Transverse colon (tissue), 4 donors: ENCODE measurements at regions not wholly inside any gene's neighbourhood (a gene's known extent, or its start where the extent isn't known, plus 50 kb on each side); places are given as distances from the start of the nearest gene placed in this dataset.

Experiments used
- DNase-seq: peaks from one replicate; pipeline ENCODE4 v3.0.0-alpha.2; 2019
- H3K27ac ChIP-seq, 4 donors: fragments of 200-600 bp; sonication (generic); 2 replicates each; pipeline ENCODE4 v1.5.1; 2016 to 2018; ENCODE audit warnings: inconsistent platforms in 4 of 4
- H3K27me3 ChIP-seq: fragments of 200-600 bp; sonication (generic); 2 replicates; pipeline ENCODE4 v1.5.1; 2017; ENCODE audit warnings: inconsistent platforms
- H3K36me3 ChIP-seq, 4 donors: fragments of 200-600 bp; sonication (generic); 2 replicates each; pipeline ENCODE4 v1.5.1; 2017 to 2019; ENCODE audit warnings: inconsistent platforms in 4 of 4
- H3K4me1 ChIP-seq, 4 donors: fragments of 200-600 bp; sonication (generic); 2 replicates each; pipeline ENCODE4 v1.5.1; 2017 to 2020; ENCODE audit warnings: inconsistent platforms in 4 of 4
- H3K4me3 ChIP-seq, 4 donors: fragments of 200-600 bp; sonication (generic); 1 replicate in 1 of 4; 2 replicates in 3 of 4; pipeline versions ENCODE4 v1.5.1 to v1.6.1; 2017 to 2019; ENCODE audit warnings: inconsistent platforms in 4 of 4
- H3K9me3 ChIP-seq, 2 donors: fragments of 200-600 bp; sonication (generic); 2 replicates each; pipeline ENCODE4 v1.5.1; 2017 to 2019; ENCODE audit warnings: inconsistent platforms in 2 of 2
- EP300 ChIP-seq: sonication (generic); formaldehyde crosslinking; IDR thresholded peaks from one replicate; pipeline ENCODE4 v1.6.1; 2017; ENCODE audit warnings: antibody characterized with exemption, low read depth
- POLR2A ChIP-seq: fragments of 450-650 bp; IDR thresholded peaks from one replicate; pipeline ENCODE4 v1.6.1; 2016; ENCODE audit warnings: antibody characterized with exemption, mild to moderate bottlenecking, moderate library complexity
- POLR2AphosphoS5 ChIP-seq, 3 donors: sonication (generic); formaldehyde crosslinking; IDR thresholded peaks; one replicate each; pipeline ENCODE4 v1.6.1; 2016; ENCODE audit warnings: antibody characterized with exemption in 3 of 3
- WGBS, 2 donors: methylation state at CpG; one replicate each; pipeline ENCODE4 v1.1.5; 2018; ENCODE audit warnings: low coverage in 1 of 2; 5-methylcytosine and 5-hydroxymethylcytosine counted together
- in situ Hi-C, 4 donors: fragments of 200-750 bp; cut with MboI; loops; one replicate each; pipeline versions ENCODE4 v1.15.0 to v1.15.1; 2017; ENCODE audit warnings: low sequenced_read_pairs in 3 of 4, low pct_ligation_motif_present in 1 of 4, low pct_unique_long_range_greater_than_20kb in 1 of 4
- intact Hi-C: fragments of 100-400 bp; cut with DNase I; formaldehyde crosslinking; loops from one replicate; pipeline ENCODE4 v1.15.1; 2023; ENCODE audit warnings: low total_unique reads
- TF ChIP-seq, protein P1 (sequence below), 5 experiments: fragments of 200-600 bp in 3 of 5; fragments of 450-650 bp in 2 of 5; sonication (generic) in 3 of 5; IDR thresholded peaks; 1 replicate in 2 of 5; 2 replicates in 3 of 5; pipeline ENCODE4 v1.5.1; 2016 to 2017; ENCODE audit warnings: antibody characterized with exemption in 5 of 5, inconsistent platforms in 3 of 5, mild to moderate bottlenecking in 2 of 5, moderate library complexity in 1 of 5

DNA sequence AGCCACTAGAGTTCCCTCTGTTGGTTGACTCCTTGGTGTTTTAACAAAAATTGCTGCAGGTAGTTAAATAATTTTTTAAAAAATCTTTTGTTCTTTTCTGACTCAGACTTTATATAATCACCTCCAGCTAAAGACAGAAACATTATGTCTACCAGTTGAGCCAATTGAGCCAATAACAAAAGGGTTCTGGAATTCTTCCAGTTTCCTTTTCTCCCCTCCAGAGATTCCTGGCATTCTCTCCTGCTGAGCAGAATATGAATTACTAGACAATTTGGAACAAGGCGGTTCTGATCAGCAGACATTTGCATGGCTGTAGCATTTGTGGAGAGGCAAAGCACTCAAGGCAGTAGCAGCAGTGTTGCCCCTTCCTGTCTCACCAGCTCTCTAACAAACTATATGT is 144.0 kb upstream of the SLC35B3 start:
- H3K4me3 ChIP-seq, result no peak overlapping the region
- no peak for DNase-seq
- in situ Hi-C loops, result no loop called here
- H3K9me3 ChIP-seq, result no peaks in the 10 kb centered on the region
- no peaks in the 10 kb centered on the region for H3K4me1 ChIP-seq
- TF ChIP-seq POLR2A, result no peak
- no peak for TF ChIP-seq POLR2AphosphoS5 (IDR thresholded peaks at IDR 0.05)
- TF ChIP-seq, protein P1, sequence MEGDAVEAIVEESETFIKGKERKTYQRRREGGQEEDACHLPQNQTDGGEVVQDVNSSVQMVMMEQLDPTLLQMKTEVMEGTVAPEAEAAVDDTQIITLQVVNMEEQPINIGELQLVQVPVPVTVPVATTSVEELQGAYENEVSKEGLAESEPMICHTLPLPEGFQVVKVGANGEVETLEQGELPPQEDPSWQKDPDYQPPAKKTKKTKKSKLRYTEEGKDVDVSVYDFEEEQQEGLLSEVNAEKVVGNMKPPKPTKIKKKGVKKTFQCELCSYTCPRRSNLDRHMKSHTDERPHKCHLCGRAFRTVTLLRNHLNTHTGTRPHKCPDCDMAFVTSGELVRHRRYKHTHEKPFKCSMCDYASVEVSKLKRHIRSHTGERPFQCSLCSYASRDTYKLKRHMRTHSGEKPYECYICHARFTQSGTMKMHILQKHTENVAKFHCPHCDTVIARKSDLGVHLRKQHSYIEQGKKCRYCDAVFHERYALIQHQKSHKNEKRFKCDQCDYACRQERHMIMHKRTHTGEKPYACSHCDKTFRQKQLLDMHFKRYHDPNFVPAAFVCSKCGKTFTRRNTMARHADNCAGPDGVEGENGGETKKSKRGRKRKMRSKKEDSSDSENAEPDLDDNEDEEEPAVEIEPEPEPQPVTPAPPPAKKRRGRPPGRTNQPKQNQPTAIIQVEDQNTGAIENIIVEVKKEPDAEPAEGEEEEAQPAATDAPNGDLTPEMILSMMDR (IDR thresholded peaks at IDR 0.05), result no peak
- no peak for TF ChIP-seq EP300
- H3K27me3 ChIP-seq, result no peaks in the 10 kb centered on the region
- H3K27ac ChIP-seq, result no peak overlapping the region
- no peaks in the 10 kb centered on the region for H3K36me3 ChIP-seq
- intact Hi-C loops, result no loop called here
- 67 to 80% methylated on average over 1 of the region's 1 CpG for WGBS, 2 donors

DNA sequence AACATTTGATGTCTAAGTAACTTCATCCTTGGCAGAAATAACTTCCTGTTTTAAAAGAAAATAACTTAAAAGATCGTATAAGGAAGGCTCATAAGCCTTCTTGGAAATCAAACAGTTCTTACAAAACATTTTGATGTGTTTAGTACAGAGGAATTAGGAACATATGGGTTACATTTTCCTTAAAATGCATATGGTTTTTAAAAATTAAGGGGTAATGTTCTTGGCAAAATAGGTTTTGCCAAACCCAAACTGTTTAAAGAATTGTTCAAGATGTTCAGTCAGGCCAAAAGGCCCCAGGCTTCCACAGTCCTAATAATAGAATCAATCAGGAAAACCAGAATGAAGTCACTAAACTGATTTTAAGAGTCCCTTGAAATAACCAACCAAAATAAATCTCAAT is 142.7 kb upstream of the SLC35B3 start:
- Histone ChIP-seq H3K4me1 (no peaks in the 10 kb centered on the region), H3K9me3 (no peaks in the 10 kb centered on the region), H3K36me3 (no peaks in the 10 kb centered on the region), H3K27ac (no peak overlapping the region), H3K27me3 (no peaks in the 10 kb centered on the region), H3K4me3 (no peak overlapping the region)
- in situ Hi-C loops (no loop called here), intact Hi-C loops (no loop called here)
- no peak for DNase-seq
- TF ChIP-seq POLR2A (no peak), POLR2AphosphoS5 (IDR thresholded peaks at IDR 0.05) (no peak), EP300 (no peak)
- TF ChIP-seq, protein P1 (IDR thresholded peaks at IDR 0.05), result no peak
- WGBS, 2 donors, result 43 to 49% methylated on average over 1 of the region's 1 CpG

GRCh38 chr6:8574749-8575468 is 139.6 kb upstream of the SLC35B3 start:
- WGBS, 2 donors, result 82 to 86% methylated on average over 5 to 6 of the region's 6 CpGs
- no peak overlapping the region for H3K27ac ChIP-seq

GRCh38 chr6:8574311-8574710 is 139.0 kb upstream of the SLC35B3 start:
- WGBS, 2 donors, result 96 to 100% methylated on average over 2 of the region's 2 CpGs
- DNase-seq, result no peak
- TF ChIP-seq EP300 (no peak), POLR2AphosphoS5 (IDR thresholded peaks at IDR 0.05) (no peak), POLR2A (no peak)
- TF ChIP-seq, protein P1 (IDR thresholded peaks at IDR 0.05), result no peak

More at GRCh38 chr6:8574749-8575468, 139.6 kb upstream of the SLC35B3 start:
- intact Hi-C loops (no loop called here), in situ Hi-C loops (no loop called here)
- Histone ChIP-seq H3K36me3 (no peaks in the 10 kb centered on the region), H3K4me1 (no peaks in the 10 kb centered on the region), H3K4me3 (no peak overlapping the region), H3K9me3 (no peaks in the 10 kb centered on the region), H3K27me3 (no peaks in the 10 kb centered on the region)
- TF ChIP-seq, protein P1 (IDR thresholded peaks at IDR 0.05), result no peak
- TF ChIP-seq EP300 (no peak), POLR2AphosphoS5 (IDR thresholded peaks at IDR 0.05) (no peak), POLR2A (no peak)
- no peak for DNase-seq

More at GRCh38 chr6:8574311-8574710, 139.0 kb upstream of the SLC35B3 start:
- Histone ChIP-seq H3K27ac (no peak overlapping the region), H3K27me3 (no peaks in the 10 kb centered on the region), H3K9me3 (no peaks in the 10 kb centered on the region), H3K4me1 (no peaks in the 10 kb centered on the region), H3K4me3 (no peak overlapping the region), H3K36me3 (no peaks in the 10 kb centered on the region)
- in situ Hi-C loops (no loop called here), intact Hi-C loops (no loop called here)
